ENCODE measurements at regions not wholly inside any gene's neighbourhood (a gene's known extent, or its start where the extent isn't known, plus 50 kb on each side); places are given as distances from the start of the nearest gene placed in this dataset.

- Histone ChIP-seq H4K20me1 (ENCODE audit: insufficient read depth, low read length) (no peaks in the 10 kb centered on the region), H3K4me3 (ENCODE audit: insufficient read depth, low read depth, low read length) (no peak overlapping the region), H3K79me1 (ENCODE audit: low read depth in 1 of 2, low read length in 2 of 2) (no peaks in the 10 kb centered on the region), H3K4me1 (ENCODE audit: control insufficient read depth, insufficient read depth, low read length) (no peaks in the 10 kb centered on the region), H2AK9ac (replicated peaks; ENCODE audit: low read depth, low read length, poor library complexity) (no peak overlapping the region), H2AFZ (replicated peaks; ENCODE audit: low read length, poor library complexity) (no peak overlapping the region), H2BK5ac (ENCODE audit: low read depth, low read length, poor library complexity, severe bottlenecking) (no peak overlapping the region), H3K4ac (ENCODE audit: low read depth, low read length) (no peak overlapping the region), H2BK15ac (ENCODE audit: low read depth, low read length) (no peak overlapping the region), H3K14ac (replicated peaks; ENCODE audit: low read depth, low read length) (no peak overlapping the region), H4K8ac (ENCODE audit: low read depth in 2 of 2, low read length in 2 of 2) (no peak overlapping the region), H4K91ac (ENCODE audit: insufficient read depth, low read depth, low read length) (no peak overlapping the region), H2AK5ac (ENCODE audit: low read depth, low read length) (no peak overlapping the region), H3K9me1 (ENCODE audit: insufficient read depth, low read length) (no peaks in the 10 kb centered on the region), H3K9ac (ENCODE audit: low read depth, low read length) (no peak overlapping the region), H4K5ac (ENCODE audit: low read depth, low read length) (no peak overlapping the region), H3K27me3 (ENCODE audit: control insufficient read depth, insufficient read depth, low read length) (no peaks in the 10 kb centered on the region), H3K27ac (ENCODE audit: insufficient read depth, low read length) (no peak overlapping the region), H3K56ac (ENCODE audit: extremely low read depth, insufficient read depth, low read length) (no peak overlapping the region), H3K4me2 (ENCODE audit: low read depth, low read length) (no peak overlapping the region), H3K9me3 (ENCODE audit: control insufficient read depth, insufficient read depth, low read length) (peaks cover 12% of the 10 kb centered on the region), H3K23ac (ENCODE audit: low read depth, low read length) (no peak overlapping the region), H2BK20ac (ENCODE audit: low read depth, low read length) (no peak overlapping the region), H3K18ac (ENCODE audit: low read depth, low read length) (no peak overlapping the region), H3K36me3 (ENCODE audit: control insufficient read depth, insufficient read depth, low read length) (no peaks in the 10 kb centered on the region), H2BK120ac (ENCODE audit: low read depth, low read length) (no peak overlapping the region)
- 63% methylated on average over 1 of the region's 4 CpGs; no CpG with 5 or more reads in 1 of the 2 experiments for WGBS, 2 experiments (ENCODE audit: extremely low coverage in 2 of 2, insufficient read length in 1 of 2)
- intact Hi-C loops (cut with micrococcal nuclease) (no loop called here), in situ Hi-C loops (cut with MboI; ENCODE audit: low sequenced_read_pairs) (no loop called here), dilution Hi-C loops (cut with HindIII; ENCODE audit: low sequenced_read_pairs, unreplicated experiment) (no loop called here)
- no peak for TF ChIP-seq ELK1 (IDR thresholded peaks at IDR 0.05; ENCODE audit: borderline replicate concordance, low read depth, low read length)
- TF ChIP-seq NFE2L2 (IDR thresholded peaks at IDR 0.05; ENCODE audit: low read depth, low read length), result no peak
- TF ChIP-seq FOS (IDR thresholded peaks at IDR 0.05; ENCODE audit: low read depth, low read length), result no peak
- TF ChIP-seq RFX5 (IDR thresholded peaks at IDR 0.05; ENCODE audit: low read depth, low read length), result no peak
- TF ChIP-seq MXI1 (IDR thresholded peaks at IDR 0.05; ENCODE audit: borderline replicate concordance, low read depth, low read length), result no peak
- no peak for TF ChIP-seq MAFK (IDR thresholded peaks at IDR 0.05; ENCODE audit: low read depth, low read length)
- TF ChIP-seq CHD1 (IDR thresholded peaks at IDR 0.05; ENCODE audit: low read depth, low read length), result no peak
- TF ChIP-seq USF2 (IDR thresholded peaks at IDR 0.05; ENCODE audit: low read depth, low read length), result no peak
- no peak for TF ChIP-seq BHLHE40 (IDR thresholded peaks at IDR 0.05; ENCODE audit: low read depth, low read length)
- TF ChIP-seq RCOR1 (IDR thresholded peaks at IDR 0.05; ENCODE audit: insufficient replicate concordance, low read length), result no peak
- no peak for TF ChIP-seq RAD21 (IDR thresholded peaks at IDR 0.05; ENCODE audit: low read length)
- DNase-seq (no peak), ATAC-seq (ENCODE audit: low read depth) (no peak)
- BruUV-seq (replicated peaks), result no TSS peak
- ChIA-PET POLR2A (ENCODE audit: unreplicated experiment) (no interaction called here), CTCF (no interaction called here)
Observed at GRCh38 chr7:51459809-51460208, 143.2 kb upstream of the COBL start.
